Right lobe of liver (tissue), 4 donors: ENCODE measurements at regions not wholly inside any gene's neighbourhood (a gene's known extent, or its start where the extent isn't known, plus 50 kb on each side); places are given as distances from the start of the nearest gene placed in this dataset.

Source experiments
- POLR2A ChIP-seq: fragments of 450-650 bp; IDR thresholded peaks from one replicate; pipeline ENCODE4 v1.6.1; 2017; ENCODE audit warnings: antibody characterized with exemption, mild to moderate bottlenecking
- TF ChIP-seq, protein P1 (sequence below), 4 donors: fragments of 200-600 bp in 3 of 4; fragments of 450-650 bp in 1 of 4; IDR thresholded peaks; one replicate each; pipeline versions ENCODE4 v1.5.1 to v1.8.0; 2016 to 2022; ENCODE audit warnings: antibody characterized with exemption in 4 of 4, mild to moderate bottlenecking in 2 of 4
- donor health status: DM: no; HTN: no; CAD: no.
- donor health status: DM: no; HTN: no; CAD: no.
- donor health status: DM: no; HTN: yes; CAD: no.

DNA sequence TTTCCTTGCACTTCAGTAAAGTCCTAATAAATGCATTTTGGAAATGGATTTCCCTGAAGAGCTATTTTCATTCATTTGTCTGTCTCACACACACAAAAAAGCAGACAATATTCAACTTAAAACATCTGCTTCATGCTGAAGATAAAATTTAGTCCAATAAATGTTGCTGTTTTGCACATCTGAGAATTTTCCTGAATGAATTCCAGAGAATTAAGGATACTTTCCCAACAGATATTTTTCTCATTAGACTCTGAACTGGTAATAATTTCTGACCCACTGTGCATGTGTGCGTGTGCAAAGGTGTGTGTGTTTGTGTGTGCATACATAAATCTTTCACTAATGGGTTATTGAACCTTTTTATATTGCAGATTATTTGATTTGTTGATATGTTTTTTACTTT, 390.2 kb upstream of the TMEFF2 start:
- no peak for TF ChIP-seq POLR2A
- TF ChIP-seq, protein P1, sequence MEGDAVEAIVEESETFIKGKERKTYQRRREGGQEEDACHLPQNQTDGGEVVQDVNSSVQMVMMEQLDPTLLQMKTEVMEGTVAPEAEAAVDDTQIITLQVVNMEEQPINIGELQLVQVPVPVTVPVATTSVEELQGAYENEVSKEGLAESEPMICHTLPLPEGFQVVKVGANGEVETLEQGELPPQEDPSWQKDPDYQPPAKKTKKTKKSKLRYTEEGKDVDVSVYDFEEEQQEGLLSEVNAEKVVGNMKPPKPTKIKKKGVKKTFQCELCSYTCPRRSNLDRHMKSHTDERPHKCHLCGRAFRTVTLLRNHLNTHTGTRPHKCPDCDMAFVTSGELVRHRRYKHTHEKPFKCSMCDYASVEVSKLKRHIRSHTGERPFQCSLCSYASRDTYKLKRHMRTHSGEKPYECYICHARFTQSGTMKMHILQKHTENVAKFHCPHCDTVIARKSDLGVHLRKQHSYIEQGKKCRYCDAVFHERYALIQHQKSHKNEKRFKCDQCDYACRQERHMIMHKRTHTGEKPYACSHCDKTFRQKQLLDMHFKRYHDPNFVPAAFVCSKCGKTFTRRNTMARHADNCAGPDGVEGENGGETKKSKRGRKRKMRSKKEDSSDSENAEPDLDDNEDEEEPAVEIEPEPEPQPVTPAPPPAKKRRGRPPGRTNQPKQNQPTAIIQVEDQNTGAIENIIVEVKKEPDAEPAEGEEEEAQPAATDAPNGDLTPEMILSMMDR (IDR thresholded peaks at IDR 0.05), result no peak
